ENCODE measurements at regions not wholly inside any gene's neighbourhood (a gene's known extent, or its start where the extent isn't known, plus 50 kb on each side); places are given as distances from the start of the nearest gene placed in this dataset.

DNA sequence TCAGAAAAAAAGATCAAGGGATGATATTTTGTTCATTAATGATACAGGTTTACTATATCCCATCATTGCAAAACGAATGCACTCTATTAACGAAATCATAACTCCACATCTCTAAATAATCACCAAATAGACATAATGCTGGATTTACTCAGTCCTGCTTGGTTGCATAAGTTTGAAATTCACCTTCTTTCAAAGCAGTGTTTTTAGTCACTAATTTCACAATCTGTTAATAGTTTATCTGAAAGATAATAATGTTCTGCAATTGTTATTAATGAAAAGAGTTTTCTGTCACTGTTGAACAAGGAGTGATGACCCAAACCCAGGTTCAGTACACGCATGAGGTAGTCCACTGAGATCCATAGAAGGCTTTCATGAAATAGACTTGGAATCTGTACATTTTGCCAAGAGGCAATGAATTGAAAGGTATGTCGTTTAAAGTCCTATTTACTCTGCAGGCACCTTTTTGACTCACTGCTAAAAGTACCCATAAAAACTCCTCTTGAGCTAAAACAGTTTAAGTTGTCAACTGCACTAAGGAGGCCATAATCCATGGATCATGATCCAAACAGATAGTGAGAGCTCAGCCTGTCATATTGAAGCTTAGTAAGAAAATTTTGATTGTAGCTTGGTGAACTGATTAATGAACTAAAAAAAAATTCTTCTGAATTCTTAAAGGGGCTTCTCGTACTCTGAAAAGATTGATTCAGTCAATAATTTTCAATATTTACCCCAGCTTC is 75.6 kb upstream of the MBNL1 start:
- H2BK15ac ChIP-seq (ENCODE audit: low read depth, low read length) = no peak overlapping the region
- H2BK5ac ChIP-seq (ENCODE audit: insufficient read length, low read length) = no peak overlapping the region
- H3K4me1 ChIP-seq (ENCODE audit: insufficient read depth, low read length) = no peaks in the 10 kb centered on the region
- H3K79me2 ChIP-seq (ENCODE audit: insufficient read depth, low read length) = no peaks in the 10 kb centered on the region
- H4K91ac ChIP-seq (ENCODE audit: insufficient read length, low read depth, low read length) = no peak overlapping the region
- H3K18ac ChIP-seq (ENCODE audit: insufficient read length, low read depth, low read length) = no peak overlapping the region
- no peak overlapping the region for H2AFZ ChIP-seq (ENCODE audit: low read length)
- H2AK5ac ChIP-seq (ENCODE audit: insufficient read length, low read length) = no peak overlapping the region
- no CpG with 5 or more reads among the region's 5 CpGs for WGBS (ENCODE audit: extremely low coverage, insufficient read length, low lambda C conversion rate)
- H2BK20ac ChIP-seq (ENCODE audit: low read depth, low read length, poor library complexity, severe bottlenecking) = no peak overlapping the region
- H4K20me1 ChIP-seq (ENCODE audit: control insufficient read depth, insufficient read depth, insufficient read length) = no peaks in the 10 kb centered on the region
- H3K4me2 ChIP-seq (ENCODE audit: insufficient read depth, insufficient read length, low read length) = no peak overlapping the region
- Mint-ChIP-seq H3K36me3 (ENCODE audit: insufficient read depth in 1 of 3, low read depth in 3 of 3) (no peaks in the 10 kb centered on the region), H3K27ac (no peak overlapping the region), H3K4me3 (no peak overlapping the region), H3K27me3 (ENCODE audit: low read depth) (no peaks in the 10 kb centered on the region), H3K9me3 (no peaks in the 10 kb centered on the region), H3K4me1 (no peaks in the 10 kb centered on the region)
- H3K56ac ChIP-seq (ENCODE audit: insufficient read length, low read depth, low read length) = no peak overlapping the region
- H3K4ac ChIP-seq (ENCODE audit: low read depth, low read length) = no peak overlapping the region
- no peak for DNase-seq
- H3K9ac ChIP-seq (ENCODE audit: extremely low read depth, insufficient read length, low read length) = no peak overlapping the region
- no peak overlapping the region for H3K27ac ChIP-seq (ENCODE audit: insufficient read length, low read depth, low read length)
- no peak overlapping the region for H3T11ph ChIP-seq (ENCODE audit: low read length)
- H3K27me3 ChIP-seq (ENCODE audit: insufficient read depth, low read length) = no peaks in the 10 kb centered on the region
- no peaks in the 10 kb centered on the region for H3K23me2 ChIP-seq (ENCODE audit: insufficient read length, low read depth, low read length, poor library complexity, severe bottlenecking)
- no peak overlapping the region for H4K5ac ChIP-seq (ENCODE audit: insufficient read length, low read depth, low read length)
- H2BK120ac ChIP-seq (ENCODE audit: low read depth, low read length, poor library complexity, severe bottlenecking) = no peak overlapping the region
- no peaks in the 10 kb centered on the region for H3K9me3 ChIP-seq (ENCODE audit: control insufficient read depth, low read depth, low read length)
- H3K79me1 ChIP-seq (ENCODE audit: insufficient read depth, low read depth, low read length, poor library complexity, severe bottlenecking) = no peaks in the 10 kb centered on the region
- no peak overlapping the region for H2BK12ac ChIP-seq (ENCODE audit: insufficient read length, low read depth, low read length)
- TF ChIP-seq, protein P1, sequence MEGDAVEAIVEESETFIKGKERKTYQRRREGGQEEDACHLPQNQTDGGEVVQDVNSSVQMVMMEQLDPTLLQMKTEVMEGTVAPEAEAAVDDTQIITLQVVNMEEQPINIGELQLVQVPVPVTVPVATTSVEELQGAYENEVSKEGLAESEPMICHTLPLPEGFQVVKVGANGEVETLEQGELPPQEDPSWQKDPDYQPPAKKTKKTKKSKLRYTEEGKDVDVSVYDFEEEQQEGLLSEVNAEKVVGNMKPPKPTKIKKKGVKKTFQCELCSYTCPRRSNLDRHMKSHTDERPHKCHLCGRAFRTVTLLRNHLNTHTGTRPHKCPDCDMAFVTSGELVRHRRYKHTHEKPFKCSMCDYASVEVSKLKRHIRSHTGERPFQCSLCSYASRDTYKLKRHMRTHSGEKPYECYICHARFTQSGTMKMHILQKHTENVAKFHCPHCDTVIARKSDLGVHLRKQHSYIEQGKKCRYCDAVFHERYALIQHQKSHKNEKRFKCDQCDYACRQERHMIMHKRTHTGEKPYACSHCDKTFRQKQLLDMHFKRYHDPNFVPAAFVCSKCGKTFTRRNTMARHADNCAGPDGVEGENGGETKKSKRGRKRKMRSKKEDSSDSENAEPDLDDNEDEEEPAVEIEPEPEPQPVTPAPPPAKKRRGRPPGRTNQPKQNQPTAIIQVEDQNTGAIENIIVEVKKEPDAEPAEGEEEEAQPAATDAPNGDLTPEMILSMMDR (conservative IDR thresholded peaks at IDR 0.05) = no peak
- no peak overlapping the region for H4K8ac ChIP-seq (replicated peaks; ENCODE audit: insufficient read length, low read depth, low read length)
- H3K23ac ChIP-seq (ENCODE audit: insufficient read length, low read depth, low read length) = no peak overlapping the region
- no peak overlapping the region for H3K14ac ChIP-seq (ENCODE audit: insufficient read depth, low read length)

Data from H9 (cell line).